Sigmoid colon (tissue), 6 donors: ENCODE measurements at regions not wholly inside any gene's neighbourhood (a gene's known extent, or its start where the extent isn't known, plus 50 kb on each side); places are given as distances from the start of the nearest gene placed in this dataset.

Experiments
- DNase-seq: peaks from one replicate; pipeline ENCODE4 v3.0.0-alpha.2; 2019
- H3K27ac ChIP-seq, 4 donors: fragments of 200-600 bp; sonication (generic); one replicate each; pipeline ENCODE4 v1.5.1; 2016 to 2019; ENCODE audit warnings: mild to moderate bottlenecking in 1 of 4
- H3K27me3 ChIP-seq, 3 donors: fragments of 200-600 bp; sonication (generic); one replicate each; pipeline ENCODE4 v1.5.1; 2019; ENCODE audit warnings: mild to moderate bottlenecking in 1 of 3
- H3K36me3 ChIP-seq, 4 donors: fragments of 200-600 bp; sonication (generic); one replicate each; pipeline ENCODE4 v1.5.1; 2016 to 2019
- H3K4me1 ChIP-seq, 4 donors: fragments of 200-600 bp; sonication (generic); one replicate each; pipeline ENCODE4 v1.5.1; 2017 to 2019
- H3K4me3 ChIP-seq, 4 donors: fragments of 200-600 bp; sonication (generic); one replicate each; pipeline ENCODE4 v1.5.1; 2017 to 2019; ENCODE audit warnings: mild to moderate bottlenecking in 2 of 4, moderate library complexity in 1 of 4
- H3K9me3 ChIP-seq, 4 donors: fragments of 200-600 bp in 3 of 4; sonication (generic) in 3 of 4; one replicate each; pipeline versions ENCODE4 v1.5.1 to v1.6.1; 2013 to 2019
- CTCF ChIP-seq, 4 experiments: fragments of 450-650 bp in 3 of 4; fragments of 200-600 bp in 1 of 4; IDR thresholded peaks; one replicate each; pipeline ENCODE4 v1.5.1; 2016 to 2019; ENCODE audit warnings: antibody characterized with exemption in 4 of 4, mild to moderate bottlenecking in 3 of 4, moderate library complexity in 2 of 4
- EP300 ChIP-seq, 4 donors: sonication (generic); formaldehyde crosslinking; IDR thresholded peaks; one replicate each; pipeline ENCODE4 v1.6.1; 2017; ENCODE audit warnings: antibody characterized with exemption in 4 of 4
- POLR2A ChIP-seq, 2 donors: fragments of 450-650 bp; IDR thresholded peaks; one replicate each; pipeline ENCODE4 v1.6.1; 2016; ENCODE audit warnings: antibody characterized with exemption in 2 of 2, mild to moderate bottlenecking in 2 of 2, moderate library complexity in 2 of 2
- POLR2AphosphoS5 ChIP-seq, 4 donors: sonication (generic); formaldehyde crosslinking; IDR thresholded peaks; one replicate each; pipeline ENCODE4 v1.6.1; 2017; ENCODE audit warnings: antibody characterized with exemption in 4 of 4
- WGBS, 2 donors: extraction: QIAGEN DNeasy Blood & Tissue Kit; methylation state at CpG; one replicate each; pipeline ENCODE4 v1.1.7; 2013; 5-methylcytosine and 5-hydroxymethylcytosine counted together
- intact Hi-C: fragments of 100-400 bp; cut with DNase I; formaldehyde crosslinking; loops from one replicate; pipeline ENCODE4 v1.15.1; 2023
- donor health status: healthy with polysubstance abuse.
- donor health status: healthy.

- Histone ChIP-seq H3K4me1 (no peaks in the 10 kb centered on the region), H3K27ac (no peak overlapping the region), H3K4me3 (no peak overlapping the region), H3K27me3 (no peaks in the 10 kb centered on the region), H3K9me3 (no peaks in the 10 kb centered on the region), H3K36me3 (no peaks in the 10 kb centered on the region)
- no peak for TF ChIP-seq CTCF (IDR thresholded peaks at IDR 0.05)
- no peak for TF ChIP-seq EP300 (IDR thresholded peaks at IDR 0.05)
- TF ChIP-seq POLR2A (IDR thresholded peaks at IDR 0.05) = no peak
- no peak for TF ChIP-seq POLR2AphosphoS5 (IDR thresholded peaks at IDR 0.05)
- no peak for DNase-seq
- intact Hi-C loops = no loop called here
- WGBS, 2 donors = 80 to 93% methylated on average over 1 of the region's 1 CpG
Measured at GRCh38 chr12:71295953-71296352, 138.2 kb upstream of the TSPAN8 start.

DNA sequence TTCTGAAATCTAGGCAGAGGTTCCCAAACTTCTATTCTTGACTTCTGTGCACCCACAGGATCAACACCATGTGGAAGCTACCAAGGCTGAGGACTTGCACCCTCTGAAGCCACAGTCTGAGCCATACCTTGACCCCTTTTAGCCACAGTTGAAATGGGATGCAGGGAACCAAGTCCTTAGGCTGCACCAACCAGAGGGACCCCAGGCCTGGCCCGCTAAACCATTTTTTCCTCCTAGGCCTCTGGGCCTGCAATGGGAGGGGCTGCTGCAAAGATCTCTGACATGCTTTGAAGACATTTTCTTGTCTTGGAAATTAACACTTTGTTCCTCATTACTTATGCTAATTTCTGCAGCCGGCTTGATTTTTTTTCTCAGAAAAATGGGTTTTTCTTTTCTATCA, 133.9 kb upstream of the TSPAN8 start:
- Histone ChIP-seq H3K27me3 (no peaks in the 10 kb centered on the region), H3K36me3 (no peaks in the 10 kb centered on the region), H3K4me3 (no peak overlapping the region), H3K4me1 (no peaks in the 10 kb centered on the region), H3K9me3 (no peaks in the 10 kb centered on the region), H3K27ac (no peak overlapping the region)
- 94 to 96% methylated on average over 2 of the region's 2 CpGs for WGBS, 2 donors
- intact Hi-C loops = no loop called here
- no peak for DNase-seq
- TF ChIP-seq POLR2AphosphoS5 (IDR thresholded peaks at IDR 0.05) (no peak), EP300 (IDR thresholded peaks at IDR 0.05) (no peak)

- WGBS, 2 donors = 98% methylated on average over 1 of the region's 1 CpG
- H3K27ac ChIP-seq = no peak overlapping the region
Measured at GRCh38 chr12:71283883-71284282, 126.1 kb upstream of the TSPAN8 start.

GRCh38 chr12:71282925-71283324, 125.1 kb upstream of the TSPAN8 start:
- no peak overlapping the region for H3K4me3 ChIP-seq
- 84 to 94% methylated on average over 5 of the region's 5 CpGs for WGBS, 2 donors
- intact Hi-C loops = no loop called here

More at GRCh38 chr12:71283883-71284282, 126.1 kb upstream of the TSPAN8 start:
- H3K27me3 ChIP-seq = no peaks in the 10 kb centered on the region
- H3K9me3 ChIP-seq = no peaks in the 10 kb centered on the region
- DNase-seq = no peak
- H3K4me3 ChIP-seq = no peak overlapping the region
- H3K36me3 ChIP-seq = no peaks in the 10 kb centered on the region
- H3K4me1 ChIP-seq = no peaks in the 10 kb centered on the region
- TF ChIP-seq CTCF (IDR thresholded peaks at IDR 0.05) (no peak), POLR2A (IDR thresholded peaks at IDR 0.05) (no peak), POLR2AphosphoS5 (IDR thresholded peaks at IDR 0.05) (no peak), EP300 (IDR thresholded peaks at IDR 0.05) (no peak)
- intact Hi-C loops = no loop called here

GRCh38 chr12:71282020-71282419, 124.2 kb upstream of the TSPAN8 start:
- intact Hi-C loops = no loop called here
- Histone ChIP-seq H3K36me3 (no peaks in the 10 kb centered on the region), H3K4me1 (no peaks in the 10 kb centered on the region), H3K9me3 (no peaks in the 10 kb centered on the region), H3K4me3 (no peak overlapping the region), H3K27ac (no peak overlapping the region), H3K27me3 (no peaks in the 10 kb centered on the region)
- TF ChIP-seq EP300 (IDR thresholded peaks at IDR 0.05) (no peak), POLR2AphosphoS5 (IDR thresholded peaks at IDR 0.05) (no peak), POLR2A (IDR thresholded peaks at IDR 0.05) (no peak), CTCF (IDR thresholded peaks at IDR 0.05) (no peak)
- 79 to 82% methylated on average over 4 of the region's 4 CpGs for WGBS, 2 donors
- DNase-seq = no peak

More at GRCh38 chr12:71282925-71283324, 125.1 kb upstream of the TSPAN8 start:
- H3K9me3 ChIP-seq = no peaks in the 10 kb centered on the region
- no peaks in the 10 kb centered on the region for H3K4me1 ChIP-seq
- no peaks in the 10 kb centered on the region for H3K27me3 ChIP-seq
- TF ChIP-seq EP300 (IDR thresholded peaks at IDR 0.05) (no peak), POLR2AphosphoS5 (IDR thresholded peaks at IDR 0.05) (no peak)
- H3K36me3 ChIP-seq = no peaks in the 10 kb centered on the region
- no peak overlapping the region for H3K27ac ChIP-seq
- no peak for DNase-seq

- Histone ChIP-seq H3K9me3 (no peaks in the 10 kb centered on the region), H3K27me3 (no peaks in the 10 kb centered on the region), H3K4me1 (no peaks in the 10 kb centered on the region), H3K36me3 (no peaks in the 10 kb centered on the region), H3K27ac (no peak overlapping the region), H3K4me3 (no peak overlapping the region)
- TF ChIP-seq CTCF (IDR thresholded peaks at IDR 0.05) (no peak), POLR2AphosphoS5 (IDR thresholded peaks at IDR 0.05) (no peak), POLR2A (IDR thresholded peaks at IDR 0.05) (no peak)
- 87 to 92% methylated on average over 2 of the region's 2 CpGs for WGBS, 2 donors
- intact Hi-C loops = no loop called here
- DNase-seq = no peak
Measured at GRCh38 chr12:71281425-71281824, 123.6 kb upstream of the TSPAN8 start.
